H9 (cell line): ENCODE measurements at regions not wholly inside any gene's neighbourhood (a gene's known extent, or its start where the extent isn't known, plus 50 kb on each side); places are given as distances from the start of the nearest gene placed in this dataset.

Experiments used
- DNase-seq: peaks from one replicate; pipeline ENCODE4 v3.0.0-alpha.2; 2017
- H2AFZ ChIP-seq: one replicate; pipeline ENCODE4 v1.6.1; 2013; ENCODE audit warnings: mild to moderate bottlenecking, low read length, control low read depth, moderate library complexity
- H2AK5ac ChIP-seq: 2 replicates; pipeline ENCODE4 v1.6.1; 2013; ENCODE audit warnings: low read length, control low read depth, mixed read lengths; ENCODE audit not compliant: insufficient read length
- H2BK120ac ChIP-seq: one replicate; pipeline ENCODE4 v1.6.1; 2013; ENCODE audit warnings: low read depth, mild to moderate bottlenecking, low read length, control low read depth, inconsistent platforms; ENCODE audit not compliant: poor library complexity, severe bottlenecking
- H2BK12ac ChIP-seq: 2 replicates; pipeline ENCODE4 v1.6.1; 2013; ENCODE audit warnings: low read length, control low read depth, mixed read lengths, low read depth; ENCODE audit not compliant: insufficient read length
- H2BK15ac ChIP-seq: 2 replicates; pipeline ENCODE4 v1.6.1; 2013; ENCODE audit warnings: low read depth, low read length, control low read depth
- H2BK20ac ChIP-seq: one replicate; pipeline ENCODE4 v1.6.1; 2013; ENCODE audit warnings: low read depth, mild to moderate bottlenecking, low read length, control low read depth, inconsistent platforms; ENCODE audit not compliant: poor library complexity, severe bottlenecking
- H2BK5ac ChIP-seq: 2 replicates; pipeline ENCODE4 v1.6.1; 2013; ENCODE audit warnings: low read length, control low read depth, mixed read lengths; ENCODE audit not compliant: insufficient read length
- H3K14ac ChIP-seq: 2 replicates; pipeline ENCODE4 v1.6.1; 2013; ENCODE audit warnings: low read length, control low read depth; ENCODE audit not compliant: insufficient read depth
- H3K18ac ChIP-seq: 2 replicates; pipeline ENCODE4 v1.6.1; 2013; ENCODE audit warnings: low read depth, mild to moderate bottlenecking, mixed read lengths, low read length, control low read depth; ENCODE audit not compliant: insufficient read length
- H3K23ac ChIP-seq: 2 replicates; pipeline ENCODE4 v1.6.1; 2013; ENCODE audit warnings: low read length, control low read depth, mixed read lengths, low read depth; ENCODE audit not compliant: insufficient read length
- H3K23me2 ChIP-seq: 2 replicates; pipeline ENCODE4 v1.6.1; 2013; ENCODE audit warnings: low read depth, mild to moderate bottlenecking, mixed read lengths, low read length, control low read depth; ENCODE audit not compliant: insufficient read length, poor library complexity, severe bottlenecking
- H3K27ac ChIP-seq: 2 replicates; pipeline ENCODE4 v1.5.1; 2013; ENCODE audit warnings: low read length, control low read depth, mixed read lengths, low read depth; ENCODE audit not compliant: insufficient read length
- H3K27me3 ChIP-seq: 2 replicates; pipeline ENCODE4 v1.6.1; 2013; ENCODE audit warnings: low read length, control low read depth, inconsistent platforms; ENCODE audit not compliant: insufficient read depth
- H3K4ac ChIP-seq: 2 replicates; pipeline ENCODE4 v1.6.1; 2013; ENCODE audit warnings: low read depth, mild to moderate bottlenecking, control low read depth, inconsistent platforms, low read length, moderate library complexity
- H3K4me1 ChIP-seq: 2 replicates; pipeline ENCODE4 v1.6.1; 2013; ENCODE audit warnings: low read length, control low read depth, inconsistent platforms; ENCODE audit not compliant: insufficient read depth
- H3K4me2 ChIP-seq: 2 replicates; pipeline ENCODE4 v1.6.1; 2013; ENCODE audit warnings: low read length, control low read depth, mixed read lengths; ENCODE audit not compliant: insufficient read length, insufficient read depth
- H3K56ac ChIP-seq: 2 replicates; pipeline ENCODE4 v1.6.1; 2013; ENCODE audit warnings: low read depth, mild to moderate bottlenecking, mixed read lengths, low read length, control low read depth; ENCODE audit not compliant: insufficient read length
- H3K79me1 ChIP-seq: 2 replicates; pipeline ENCODE4 v1.6.1; 2013; ENCODE audit warnings: low read depth, mild to moderate bottlenecking, moderate library complexity, low read length, control low read depth, inconsistent platforms; ENCODE audit not compliant: insufficient read depth, poor library complexity, severe bottlenecking
- H3K79me2 ChIP-seq: 2 replicates; pipeline ENCODE4 v1.6.1; 2013; ENCODE audit warnings: low read length, control low read depth, inconsistent platforms; ENCODE audit not compliant: insufficient read depth
- H3K9ac ChIP-seq: 2 replicates; pipeline ENCODE4 v1.6.1; 2013; ENCODE audit warnings: low read length, control low read depth, mixed read lengths; ENCODE audit not compliant: insufficient read length; ENCODE audit errors: extremely low read depth
- H3K9me3 ChIP-seq: one replicate; pipeline ENCODE4 v1.6.1; 2013; ENCODE audit warnings: low read depth, low read length, inconsistent platforms; ENCODE audit not compliant: control insufficient read depth
- H3T11ph ChIP-seq: one replicate; pipeline ENCODE4 v1.6.1; 2013; ENCODE audit warnings: mild to moderate bottlenecking, low read length, control low read depth, inconsistent platforms
- H4K20me1 ChIP-seq: one replicate; pipeline ENCODE4 v1.6.1; 2013; ENCODE audit not compliant: control insufficient read depth, insufficient read length, insufficient read depth
- H4K5ac ChIP-seq: 2 replicates; pipeline ENCODE4 v1.6.1; 2013; ENCODE audit warnings: low read depth, mild to moderate bottlenecking, mixed read lengths, low read length, control low read depth; ENCODE audit not compliant: insufficient read length
- H4K8ac ChIP-seq: replicated peaks from 2 replicates; pipeline ENCODE4 v1.6.1; 2013; ENCODE audit warnings: low read length, control low read depth, mixed read lengths, low read depth; ENCODE audit not compliant: insufficient read length
- H4K91ac ChIP-seq: 2 replicates; pipeline ENCODE4 v1.6.1; 2013; ENCODE audit warnings: low read depth, mild to moderate bottlenecking, moderate library complexity, mixed read lengths, low read length, control low read depth; ENCODE audit not compliant: insufficient read length
- H3K27ac Mint-ChIP-seq, 3 experiments: 2 replicates in 2 of 3; 3 replicates in 1 of 3; pipeline ENCODE4 v1.8.0; 2020 to 2021; ENCODE audit warnings: mixed read lengths in 3 of 3, mild to moderate bottlenecking in 1 of 3, moderate library complexity in 1 of 3
- H3K27me3 Mint-ChIP-seq: 2 replicates; pipeline ENCODE4 v1.8.0; 2021; ENCODE audit warnings: low read depth, mild to moderate bottlenecking, moderate library complexity, mixed read lengths
- H3K36me3 Mint-ChIP-seq, 3 experiments: 2 replicates in 2 of 3; 3 replicates in 1 of 3; pipeline ENCODE4 v1.8.0; 2020 to 2021; ENCODE audit warnings: low read depth in 3 of 3, mixed read lengths in 3 of 3; ENCODE audit not compliant: insufficient read depth in 1 of 3
- H3K4me1 Mint-ChIP-seq, 2 experiments: 2 replicates each; pipeline ENCODE4 v1.8.0; 2020; ENCODE audit warnings: mixed read lengths in 2 of 2
- H3K4me3 Mint-ChIP-seq, 2 experiments: 2 replicates in 1 of 2; 3 replicates in 1 of 2; pipeline ENCODE4 v1.8.0; 2020 to 2021; ENCODE audit warnings: mild to moderate bottlenecking in 2 of 2, mixed read lengths in 2 of 2, moderate library complexity in 1 of 2
- H3K9me3 Mint-ChIP-seq, 2 experiments: 2 replicates in 1 of 2; 3 replicates in 1 of 2; pipeline ENCODE4 v1.8.0; 2020; ENCODE audit warnings: mild to moderate bottlenecking in 2 of 2, mixed read lengths in 2 of 2, moderate library complexity in 1 of 2
- CTCF ChIP-seq: fragments of 200-600 bp; sonication (generic); conservative IDR thresholded peaks from 3 replicates; pipeline ENCODE4 v1.8.0; 2021; ENCODE audit warnings: antibody characterized with exemption, mild to moderate bottlenecking
- WGBS: extraction: QIAGEN DNeasy Blood & Tissue Kit; methylation state at CpG from one replicate; pipeline ENCODE4 v1.1.7; 2013; ENCODE audit warnings: missing lambda C conversion rate, low lambda C conversion rate, mixed read lengths; ENCODE audit not compliant: insufficient read length; ENCODE audit errors: extremely low coverage; 5-methylcytosine and 5-hydroxymethylcytosine counted together

DNA sequence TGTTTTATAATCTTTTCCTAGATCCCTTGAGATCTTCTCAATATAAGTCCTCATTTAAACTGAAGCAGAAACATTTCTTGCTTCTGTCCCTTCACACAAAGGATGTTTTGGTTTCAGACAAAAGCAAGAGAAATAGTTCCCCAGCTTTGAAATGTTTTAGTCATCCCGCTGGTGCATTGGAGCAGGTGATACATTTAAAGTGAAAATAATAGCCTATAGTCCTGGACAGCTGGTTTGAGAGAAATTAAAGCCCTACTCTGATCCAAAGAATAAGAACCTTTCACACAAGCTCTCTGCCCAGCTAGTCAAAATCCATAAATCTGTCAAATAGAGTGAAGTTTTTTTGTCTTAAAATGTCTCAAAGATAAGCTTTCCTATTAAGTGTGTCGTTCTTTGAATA lies 79.4 kb downstream of the LUZP4 start:
- Histone ChIP-seq H3K27me3 (no peaks in the 10 kb centered on the region), H3K23ac (no peak overlapping the region), H2BK5ac (no peak overlapping the region), H2BK12ac (no peak overlapping the region), H3K9me3 (no peaks in the 10 kb centered on the region), H3K4me2 (no peak overlapping the region), H2BK120ac (no peak overlapping the region), H2BK15ac (no peak overlapping the region), H3T11ph (no peak overlapping the region), H3K4ac (no peak overlapping the region), H3K14ac (no peak overlapping the region), H3K79me1 (no peaks in the 10 kb centered on the region), H3K56ac (no peak overlapping the region), H3K9ac (no peak overlapping the region), H3K27ac (no peak overlapping the region), H2AK5ac (no peak overlapping the region), H4K8ac (no peak overlapping the region), H2AFZ (no peak overlapping the region), H4K91ac (no peak overlapping the region), H3K4me1 (peaks cover 2% of the 10 kb centered on the region; the same call in 1 of the 2 replicates), H4K20me1 (no peaks in the 10 kb centered on the region), H3K23me2 (no peaks in the 10 kb centered on the region), H3K79me2 (no peaks in the 10 kb centered on the region), H3K18ac (no peak overlapping the region), H4K5ac (no peak overlapping the region), H2BK20ac (no peak overlapping the region)
- H3K36me3 Mint-ChIP-seq = no peaks in the 10 kb centered on the region
- peaks cover 20 to 27% of the 10 kb centered on the region in 2 experiments for H3K4me1 Mint-ChIP-seq
- DNase-seq = no peak
- H3K27ac Mint-ChIP-seq = no peak overlapping the region
- no peak for TF ChIP-seq CTCF
- H3K27me3 Mint-ChIP-seq = peaks cover 10% of the 10 kb centered on the region; the same call in 1 of the 2 replicates
- H3K9me3 Mint-ChIP-seq = no peaks in the 10 kb centered on the region
- WGBS = no CpG with 5 or more reads among the region's 2 CpGs
- no peak overlapping the region for H3K4me3 Mint-ChIP-seq
